LNCaP clone FGC (cell line): ENCODE measurements at regions not wholly inside any gene's neighbourhood (a gene's known extent, or its start where the extent isn't known, plus 50 kb on each side); places are given as distances from the start of the nearest gene placed in this dataset.

Source experiments
- DNase-seq: peaks from one replicate; pipeline ENCODE4 v3.0.0-alpha.2; 2011; ENCODE audit warnings: low read depth
- H3K4me3 ChIP-seq: 2 replicates; pipeline ENCODE4 v1.5.1; 2011; ENCODE audit warnings: mild to moderate bottlenecking, low read depth, low read length, control low read depth
- CTCF ChIP-seq: IDR thresholded peaks from 2 replicates; pipeline ENCODE4 v1.5.1; 2012; ENCODE audit warnings: mild to moderate bottlenecking; ENCODE audit not compliant: control insufficient read depth, insufficient read depth; ENCODE audit errors: extremely low read depth

GRCh38 chr14:49364752-49365117 lies 221.4 kb downstream of the RPS29 start:
- no peak for DNase-seq
- no peak for TF ChIP-seq CTCF

GRCh38 chr14:49363821-49364751 lies 222.1 kb downstream of the RPS29 start:
- DNase-seq, result no peak
- no peak overlapping the region for H3K4me3 ChIP-seq
- no peak for TF ChIP-seq CTCF

More at GRCh38 chr14:49364752-49365117, 221.4 kb downstream of the RPS29 start:
- no peak overlapping the region for H3K4me3 ChIP-seq

GRCh38 chr14:49362916-49363315 lies 223.3 kb downstream of the RPS29 start:
- no peak for DNase-seq
- no peak for TF ChIP-seq CTCF
- no peak overlapping the region for H3K4me3 ChIP-seq

DNA sequence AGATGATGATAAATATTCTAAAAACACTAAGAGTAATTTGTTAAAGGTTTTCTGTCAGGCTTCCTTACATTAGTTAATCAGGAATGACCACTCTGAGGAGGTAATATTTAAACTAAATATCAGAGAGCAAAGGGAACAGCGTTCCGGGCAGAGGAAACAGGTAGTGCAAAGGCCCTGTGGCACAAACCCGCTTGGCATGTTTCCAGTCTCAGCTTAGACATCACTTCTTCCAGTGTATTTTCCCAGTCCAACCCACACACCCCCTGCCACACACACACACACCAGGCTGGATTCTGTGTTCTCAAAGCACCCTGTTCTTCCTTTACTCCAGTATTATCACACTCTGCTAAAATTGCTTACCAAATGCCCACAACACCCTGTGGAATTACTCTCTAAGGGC lies 247.1 kb downstream of the RPS29 start:
- H3K4me3 ChIP-seq, result no peak overlapping the region
- no peak for DNase-seq
- TF ChIP-seq CTCF, result no peak

GRCh38 chr14:49319810-49320209 lies 266.4 kb downstream of the RPS29 start:
- no peak overlapping the region for H3K4me3 ChIP-seq
- no peak for TF ChIP-seq CTCF
- no peak for DNase-seq

- DNase-seq, result no peak
- no peak for TF ChIP-seq CTCF
- no peak overlapping the region for H3K4me3 ChIP-seq
These were observed 270.6 kb downstream of the RPS29 start for GRCh38 chr14:49315570-49315969.

- H3K4me3 ChIP-seq, result no peak overlapping the region
- DNase-seq, result no peak
- TF ChIP-seq CTCF, result no peak
These were observed 271.4 kb downstream of the RPS29 start for GRCh38 chr14:49314737-49315136.
